GM12864 (cell line): ENCODE measurements at regions not wholly inside any gene's neighbourhood (a gene's known extent, or its start where the extent isn't known, plus 50 kb on each side); places are given as distances from the start of the nearest gene placed in this dataset.
"Not testable (repeated sequence)": the region's sequence is repeated elsewhere in the genome, so short reads cannot be mapped to it uniquely, and the experiment has no call there.

Experiments
- DNase-seq: peaks from one replicate; pipeline ENCODE4 v3.0.0-alpha.2; 2011; ENCODE audit warnings: low read depth
- H3K4me3 ChIP-seq: 2 replicates; pipeline ENCODE4 v1.5.1; 2011; ENCODE audit warnings: mild to moderate bottlenecking, low read depth, low read length, control low read depth
- TF ChIP-seq, protein P1 (sequence below): IDR thresholded peaks from 2 replicates; pipeline ENCODE4 v1.5.1; 2011; ENCODE audit warnings: low read depth, mild to moderate bottlenecking, moderate library complexity, low read length, control low read depth, inconsistent platforms; ENCODE audit errors: missing control alignments

DNA sequence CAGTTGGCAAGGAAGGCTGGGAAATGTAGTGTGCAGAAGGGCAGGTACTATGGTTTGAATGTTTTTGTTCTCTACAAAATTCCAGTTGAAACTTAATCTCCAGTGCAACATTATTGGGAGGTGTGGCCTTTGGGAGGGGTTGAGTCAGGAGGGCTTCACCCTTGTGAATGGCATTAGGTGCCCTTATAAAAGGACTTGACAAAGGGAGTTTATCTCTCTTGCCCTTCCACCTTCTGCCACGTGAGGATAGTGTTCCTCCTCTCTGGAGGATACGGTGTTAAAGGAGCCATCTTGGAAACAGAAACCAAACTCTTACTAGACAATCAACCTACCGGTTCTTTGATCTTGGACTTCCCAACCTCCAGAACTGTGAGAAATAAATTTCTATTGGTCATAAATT, 82.2 kb upstream of the LRFN2 start:
- DNase-seq = no peak
- TF ChIP-seq, protein P1, sequence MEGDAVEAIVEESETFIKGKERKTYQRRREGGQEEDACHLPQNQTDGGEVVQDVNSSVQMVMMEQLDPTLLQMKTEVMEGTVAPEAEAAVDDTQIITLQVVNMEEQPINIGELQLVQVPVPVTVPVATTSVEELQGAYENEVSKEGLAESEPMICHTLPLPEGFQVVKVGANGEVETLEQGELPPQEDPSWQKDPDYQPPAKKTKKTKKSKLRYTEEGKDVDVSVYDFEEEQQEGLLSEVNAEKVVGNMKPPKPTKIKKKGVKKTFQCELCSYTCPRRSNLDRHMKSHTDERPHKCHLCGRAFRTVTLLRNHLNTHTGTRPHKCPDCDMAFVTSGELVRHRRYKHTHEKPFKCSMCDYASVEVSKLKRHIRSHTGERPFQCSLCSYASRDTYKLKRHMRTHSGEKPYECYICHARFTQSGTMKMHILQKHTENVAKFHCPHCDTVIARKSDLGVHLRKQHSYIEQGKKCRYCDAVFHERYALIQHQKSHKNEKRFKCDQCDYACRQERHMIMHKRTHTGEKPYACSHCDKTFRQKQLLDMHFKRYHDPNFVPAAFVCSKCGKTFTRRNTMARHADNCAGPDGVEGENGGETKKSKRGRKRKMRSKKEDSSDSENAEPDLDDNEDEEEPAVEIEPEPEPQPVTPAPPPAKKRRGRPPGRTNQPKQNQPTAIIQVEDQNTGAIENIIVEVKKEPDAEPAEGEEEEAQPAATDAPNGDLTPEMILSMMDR = peak; percentile 22
- no peak overlapping the region for H3K4me3 ChIP-seq

DNA sequence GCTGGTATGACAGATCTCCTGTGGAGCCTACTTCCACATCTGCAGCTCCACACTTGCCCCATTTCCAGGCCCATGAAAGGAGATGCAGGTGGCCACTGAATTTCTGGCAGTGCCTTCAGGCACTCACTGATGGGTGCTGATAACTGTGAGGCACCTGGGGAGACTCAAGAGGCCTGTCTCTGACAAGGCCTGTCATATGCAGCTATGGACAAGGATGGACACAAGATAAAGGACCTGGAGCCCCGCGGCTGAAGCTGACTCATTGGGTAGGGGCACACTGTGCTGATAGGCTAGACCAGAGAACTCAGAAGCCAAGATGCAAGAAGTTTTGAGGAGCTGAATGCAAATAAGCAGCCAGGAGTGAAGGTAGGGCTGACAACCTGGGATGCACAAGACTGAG, 81.0 kb upstream of the LRFN2 start:
- TF ChIP-seq, protein P1 = no peak
- no peak for DNase-seq
- no peak overlapping the region for H3K4me3 ChIP-seq

GRCh38 chr6:40666530-40666929, 79.4 kb upstream of the LRFN2 start:
- TF ChIP-seq, protein P1 = no peak

GRCh38 chr6:40661726-40662125, 74.6 kb upstream of the LRFN2 start:
- DNase-seq = no peak
- TF ChIP-seq, protein P1 = no peak
- no peak overlapping the region for H3K4me3 ChIP-seq

More at GRCh38 chr6:40666530-40666929, 79.4 kb upstream of the LRFN2 start:
- no peak overlapping the region for H3K4me3 ChIP-seq
- no peak for DNase-seq

- H3K4me3 ChIP-seq, DNase-seq: not testable (repeated sequence)
Measured at GRCh38 chr6:40656772-40657171, 69.6 kb upstream of the LRFN2 start.

DNA sequence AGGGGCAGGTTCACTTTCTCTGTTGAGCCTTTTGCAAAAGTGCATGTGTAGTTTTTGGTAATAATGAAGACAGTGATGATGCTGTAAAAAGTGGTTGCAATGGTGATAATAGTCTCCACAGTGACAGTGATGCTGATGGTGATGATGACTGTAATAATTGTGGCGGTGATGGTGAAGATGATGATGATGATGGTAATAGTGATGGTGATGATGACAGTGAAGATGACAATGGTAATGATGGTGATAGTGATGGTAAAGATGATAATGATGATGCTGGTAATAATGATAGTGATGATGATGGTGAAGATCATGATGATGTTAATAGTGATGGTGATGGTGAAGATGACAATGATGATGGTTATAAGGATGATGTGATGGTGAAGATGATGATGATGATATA, 67.7 kb upstream of the LRFN2 start:
- TF ChIP-seq, protein P1 = no peak
- no peak overlapping the region for H3K4me3 ChIP-seq
- DNase-seq = no peak

DNA sequence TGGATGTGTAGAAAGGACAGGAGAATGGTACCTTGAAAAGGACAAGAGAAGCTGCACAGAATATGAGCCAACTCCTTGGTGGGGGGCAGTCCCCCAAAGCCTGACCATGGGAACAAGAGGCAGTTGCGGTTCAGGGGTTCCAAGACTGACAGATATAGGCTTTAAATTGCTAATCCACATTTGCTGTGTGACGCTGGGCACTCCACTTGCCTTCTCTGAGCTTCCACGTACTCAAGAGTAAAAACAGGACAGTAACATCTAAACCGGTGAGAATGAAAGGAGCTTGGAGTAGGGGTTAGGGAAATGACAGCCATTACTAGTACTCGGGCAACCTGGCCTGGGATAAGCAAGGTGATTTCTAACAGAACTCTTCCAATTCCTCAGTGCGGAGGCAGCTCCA, 57.9 kb upstream of the LRFN2 start:
- DNase-seq = no peak
- TF ChIP-seq, protein P1 = no peak
- no peak overlapping the region for H3K4me3 ChIP-seq

DNA sequence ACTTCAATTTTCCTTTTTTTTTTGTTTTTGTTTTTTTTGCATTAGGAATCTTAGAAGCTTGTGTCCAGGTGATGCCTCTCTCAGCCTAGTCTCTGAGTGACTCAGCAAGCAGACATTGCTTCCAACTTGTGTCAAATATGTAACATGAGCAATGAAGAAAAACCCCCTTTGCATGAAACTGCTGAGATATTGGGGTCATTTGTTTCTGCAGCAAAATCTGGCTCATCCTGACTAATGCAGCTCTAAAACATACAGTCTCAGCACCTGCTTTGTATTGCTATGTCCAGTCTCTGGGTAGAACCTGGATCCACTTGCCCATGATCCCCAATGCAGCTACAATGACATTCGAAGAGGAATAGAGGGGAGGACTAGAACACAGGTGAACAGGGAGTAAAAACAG, 55.7 kb upstream of the LRFN2 start:
- TF ChIP-seq, protein P1 = no peak
- no peak for DNase-seq
- no peak overlapping the region for H3K4me3 ChIP-seq
